ENCODE measurements at regions not wholly inside any gene's neighbourhood (a gene's known extent, or its start where the extent isn't known, plus 50 kb on each side); places are given as distances from the start of the nearest gene placed in this dataset.

DNA sequence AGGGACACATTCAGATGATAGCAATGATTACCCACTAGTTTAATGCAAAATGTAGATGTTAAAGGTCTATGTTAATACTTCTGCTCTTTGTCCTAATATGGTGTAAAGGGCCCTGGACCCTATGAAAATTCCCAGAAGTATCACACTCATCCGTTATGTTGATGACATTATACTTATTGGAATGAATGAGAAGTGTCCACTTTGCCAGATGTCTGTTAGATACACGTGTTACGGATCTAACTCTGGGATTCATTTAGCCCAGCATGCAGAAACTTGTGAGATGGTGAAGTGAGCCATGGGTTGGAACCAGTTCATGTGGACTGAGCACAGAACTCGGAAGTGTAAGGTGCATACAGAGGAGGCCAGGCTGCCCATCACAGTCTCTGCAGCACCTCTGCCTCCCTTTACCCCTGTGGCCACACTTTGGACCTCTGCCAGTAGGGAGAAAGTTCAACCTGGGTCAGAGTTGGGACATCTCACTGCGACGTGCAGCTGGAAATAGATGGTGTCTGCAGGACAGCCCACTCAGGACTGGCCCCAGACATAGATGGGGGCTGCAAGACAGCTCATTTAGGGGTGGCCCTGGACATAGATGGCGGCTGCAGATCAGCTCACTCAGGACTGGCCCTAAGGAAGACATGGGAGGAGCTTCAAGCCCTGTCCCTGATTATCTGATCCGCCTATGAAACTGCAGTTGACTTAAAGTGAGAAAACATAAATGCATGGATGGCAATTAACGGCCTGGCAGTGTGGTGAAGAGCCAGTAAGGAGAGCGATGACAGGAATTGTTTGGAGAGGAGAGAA, 71.2 kb upstream of the THBS2 start:
- H3K36me3 ChIP-seq, result no peaks in the 10 kb centered on the region
- no peak for DNase-seq
- TF ChIP-seq, protein P1, sequence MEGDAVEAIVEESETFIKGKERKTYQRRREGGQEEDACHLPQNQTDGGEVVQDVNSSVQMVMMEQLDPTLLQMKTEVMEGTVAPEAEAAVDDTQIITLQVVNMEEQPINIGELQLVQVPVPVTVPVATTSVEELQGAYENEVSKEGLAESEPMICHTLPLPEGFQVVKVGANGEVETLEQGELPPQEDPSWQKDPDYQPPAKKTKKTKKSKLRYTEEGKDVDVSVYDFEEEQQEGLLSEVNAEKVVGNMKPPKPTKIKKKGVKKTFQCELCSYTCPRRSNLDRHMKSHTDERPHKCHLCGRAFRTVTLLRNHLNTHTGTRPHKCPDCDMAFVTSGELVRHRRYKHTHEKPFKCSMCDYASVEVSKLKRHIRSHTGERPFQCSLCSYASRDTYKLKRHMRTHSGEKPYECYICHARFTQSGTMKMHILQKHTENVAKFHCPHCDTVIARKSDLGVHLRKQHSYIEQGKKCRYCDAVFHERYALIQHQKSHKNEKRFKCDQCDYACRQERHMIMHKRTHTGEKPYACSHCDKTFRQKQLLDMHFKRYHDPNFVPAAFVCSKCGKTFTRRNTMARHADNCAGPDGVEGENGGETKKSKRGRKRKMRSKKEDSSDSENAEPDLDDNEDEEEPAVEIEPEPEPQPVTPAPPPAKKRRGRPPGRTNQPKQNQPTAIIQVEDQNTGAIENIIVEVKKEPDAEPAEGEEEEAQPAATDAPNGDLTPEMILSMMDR (IDR thresholded peaks at IDR 0.05), result no peak
- TF ChIP-seq POLR2A (IDR thresholded peaks at IDR 0.05) (no peak), EP300 (IDR thresholded peaks at IDR 0.05) (no peak)
- no peak overlapping the region for H3K27ac ChIP-seq
- no peaks in the 10 kb centered on the region for H3K27me3 ChIP-seq
- H3K4me3 ChIP-seq, result no peak overlapping the region
- peaks cover 5% of the 10 kb centered on the region for H3K4me1 ChIP-seq (ENCODE audit: insufficient read depth)
- H3K9me3 ChIP-seq, result no peaks in the 10 kb centered on the region
- intact Hi-C loops (cut with DNase I), result no loop called here
- WGBS, 3 donors, result 80 to 92% (median 89%) methylated on average over 10 of the region's 10 CpGs

- 95 to 97% (median 96%) methylated on average over 4 of the region's 4 CpGs for WGBS, 3 donors
- no peak for TF ChIP-seq EP300 (IDR thresholded peaks at IDR 0.05)
- TF ChIP-seq POLR2A (IDR thresholded peaks at IDR 0.05), result no peak
- TF ChIP-seq, protein P1 (IDR thresholded peaks at IDR 0.05), result no peak
- peaks cover 7% of the 10 kb centered on the region for H3K4me1 ChIP-seq (ENCODE audit: insufficient read depth)
- DNase-seq, result no peak
- no peaks in the 10 kb centered on the region for H3K9me3 ChIP-seq
- no peaks in the 10 kb centered on the region for H3K36me3 ChIP-seq
- intact Hi-C loops (cut with DNase I), result no loop called here
- no peak overlapping the region for H3K4me3 ChIP-seq
- H3K27ac ChIP-seq, result no peak overlapping the region
- H3K27me3 ChIP-seq, result no peaks in the 10 kb centered on the region
These were observed 70.4 kb upstream of the THBS2 start for GRCh38 chr6:169324086-169324485.

DNA sequence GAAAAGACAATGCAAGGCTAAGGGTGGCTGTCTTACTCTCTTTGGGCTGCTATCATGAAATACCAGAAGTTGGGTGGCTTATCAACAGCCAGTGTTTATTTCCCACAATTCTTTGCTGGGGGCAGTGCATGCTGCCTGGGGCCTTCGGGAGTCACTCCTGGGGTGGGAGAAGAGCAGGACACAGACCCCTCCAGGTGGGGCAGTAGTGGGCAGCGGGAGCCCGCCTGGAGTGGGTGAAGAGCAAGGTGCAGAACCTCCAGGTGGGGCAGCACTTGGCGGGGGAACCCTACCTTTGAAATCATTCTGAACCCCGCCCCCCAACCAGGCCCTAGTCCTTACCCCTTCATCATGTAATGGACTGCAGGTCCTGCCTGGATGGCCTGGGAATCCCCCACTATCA, 69.6 kb upstream of the THBS2 start:
- Histone ChIP-seq H3K4me3 (no peak overlapping the region), H3K4me1 (ENCODE audit: insufficient read depth) (peaks cover 7% of the 10 kb centered on the region), H3K9me3 (no peaks in the 10 kb centered on the region), H3K27me3 (no peaks in the 10 kb centered on the region), H3K27ac (no peak overlapping the region), H3K36me3 (no peaks in the 10 kb centered on the region)
- intact Hi-C loops (cut with DNase I), result no loop called here
- DNase-seq, result no peak
- 96 to 98% (median 96%) methylated on average over 5 of the region's 5 CpGs for WGBS, 3 donors
- TF ChIP-seq, protein P1 (IDR thresholded peaks at IDR 0.05), result no peak
- no peak for TF ChIP-seq EP300 (IDR thresholded peaks at IDR 0.05)
- no peak for TF ChIP-seq POLR2A (IDR thresholded peaks at IDR 0.05)

DNA sequence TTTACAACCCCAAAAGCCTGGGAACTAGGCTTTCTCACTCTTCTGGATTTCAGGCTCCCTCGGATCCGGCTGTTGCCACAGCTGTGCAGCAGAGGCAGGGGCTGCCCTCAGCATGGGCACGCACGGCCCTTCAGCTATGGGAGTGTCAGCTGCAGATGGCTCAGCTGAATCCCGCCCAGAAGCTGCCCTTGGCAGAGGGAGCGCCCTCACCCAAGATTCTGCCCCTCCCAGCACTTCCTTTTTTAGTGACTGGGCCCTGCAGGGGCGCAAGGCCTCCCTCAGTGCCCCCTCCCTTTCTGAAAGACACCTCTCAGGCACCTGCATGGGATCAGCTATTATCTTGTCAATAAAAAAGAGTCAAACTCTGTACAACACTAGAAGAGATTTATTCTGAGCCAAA, 67.9 kb upstream of the THBS2 start:
- TF ChIP-seq POLR2A (IDR thresholded peaks at IDR 0.05), result no peak
- no peak for TF ChIP-seq EP300 (IDR thresholded peaks at IDR 0.05)
- TF ChIP-seq, protein P1 (IDR thresholded peaks at IDR 0.05), result no peak
- Histone ChIP-seq H3K36me3 (no peaks in the 10 kb centered on the region), H3K4me3 (no peak overlapping the region), H3K27ac (no peak overlapping the region), H3K27me3 (no peaks in the 10 kb centered on the region), H3K4me1 (ENCODE audit: insufficient read depth) (peaks cover 7% of the 10 kb centered on the region), H3K9me3 (no peaks in the 10 kb centered on the region)
- intact Hi-C loops (cut with DNase I), result no loop called here
- 82 to 91% (median 85%) methylated on average over 7 of the region's 7 CpGs for WGBS, 3 donors
- DNase-seq, result no peak
